ENCODE measurements at regions not wholly inside any gene's neighbourhood (a gene's known extent, or its start where the extent isn't known, plus 50 kb on each side); places are given as distances from the start of the nearest gene placed in this dataset.

GRCh38 chr6:163759542-163759941, 345.0 kb downstream of the QKI start:
- H3K4me3 ChIP-seq (replicated peaks; ENCODE audit: low read depth, low read length), result no peak overlapping the region
- H3K36me3 ChIP-seq (ENCODE audit: control insufficient read depth, insufficient read depth, low read length), result no peaks in the 10 kb centered on the region
- no peak for DNase-seq (ENCODE audit: extremely low read depth, insufficient read length)
- TF ChIP-seq CTCF (IDR thresholded peaks at IDR 0.05; ENCODE audit: insufficient read depth, low read length, poor library complexity, severe bottlenecking), result no peak
- H3K27me3 ChIP-seq (replicated peaks; ENCODE audit: control insufficient read depth, insufficient read depth, low read length), result no peaks in the 10 kb centered on the region; the same call in 1 of the 2 replicates

GRCh38 chr6:163757520-163757919, 343.0 kb downstream of the QKI start:
- DNase-seq (ENCODE audit: extremely low read depth, insufficient read length), result no peak
- Histone ChIP-seq H3K4me3 (replicated peaks; ENCODE audit: low read depth, low read length) (no peak overlapping the region), H3K27me3 (replicated peaks; ENCODE audit: control insufficient read depth, insufficient read depth, low read length) (no peaks in the 10 kb centered on the region), H3K36me3 (ENCODE audit: control insufficient read depth, insufficient read depth, low read length) (no peaks in the 10 kb centered on the region)
- TF ChIP-seq CTCF (IDR thresholded peaks at IDR 0.05; ENCODE audit: insufficient read depth, low read length, poor library complexity, severe bottlenecking), result no peak

GRCh38 chr6:163756079-163756478, 341.6 kb downstream of the QKI start:
- Histone ChIP-seq H3K36me3 (ENCODE audit: control insufficient read depth, insufficient read depth, low read length) (no peaks in the 10 kb centered on the region), H3K4me3 (replicated peaks; ENCODE audit: low read depth, low read length) (no peak overlapping the region), H3K27me3 (replicated peaks; ENCODE audit: control insufficient read depth, insufficient read depth, low read length) (no peaks in the 10 kb centered on the region)
- peak; percentile 69 for DNase-seq (ENCODE audit: extremely low read depth, insufficient read length)
- no peak for TF ChIP-seq CTCF (IDR thresholded peaks at IDR 0.05; ENCODE audit: insufficient read depth, low read length, poor library complexity, severe bottlenecking)

- Histone ChIP-seq H3K27me3 (replicated peaks; ENCODE audit: control insufficient read depth, insufficient read depth, low read length) (no peaks in the 10 kb centered on the region), H3K4me3 (replicated peaks; ENCODE audit: low read depth, low read length) (no peak overlapping the region), H3K36me3 (ENCODE audit: control insufficient read depth, insufficient read depth, low read length) (no peaks in the 10 kb centered on the region)
- no peak for TF ChIP-seq CTCF (IDR thresholded peaks at IDR 0.05; ENCODE audit: insufficient read depth, low read length, poor library complexity, severe bottlenecking)
- DNase-seq (ENCODE audit: extremely low read depth, insufficient read length), result no peak
These were observed 340.3 kb downstream of the QKI start for GRCh38 chr6:163754866-163755265.

- DNase-seq (ENCODE audit: extremely low read depth, insufficient read length), result no peak
- no peak overlapping the region for H3K4me3 ChIP-seq (replicated peaks; ENCODE audit: low read depth, low read length)
- no peaks in the 10 kb centered on the region for H3K36me3 ChIP-seq (ENCODE audit: control insufficient read depth, insufficient read depth, low read length)
These were observed 338.9 kb downstream of the QKI start for GRCh38 chr6:163753430-163753829.

More at GRCh38 chr6:163753430-163753829, 338.9 kb downstream of the QKI start:
- no peak for TF ChIP-seq CTCF (IDR thresholded peaks at IDR 0.05; ENCODE audit: insufficient read depth, low read length, poor library complexity, severe bottlenecking)
- no peaks in the 10 kb centered on the region for H3K27me3 ChIP-seq (replicated peaks; ENCODE audit: control insufficient read depth, insufficient read depth, low read length)

Measured in GM06990 (cell line).